GM12873 (cell line): ENCODE measurements at regions not wholly inside any gene's neighbourhood (a gene's known extent, or its start where the extent isn't known, plus 50 kb on each side); places are given as distances from the start of the nearest gene placed in this dataset.

Experiments
- CTCF ChIP-seq: IDR thresholded peaks from 2 replicates; pipeline ENCODE4 v1.5.1; 2012; ENCODE audit warnings: low read depth, mild to moderate bottlenecking, moderate library complexity, low read length, control low read depth; ENCODE audit not compliant: insufficient read depth; ENCODE audit errors: missing control alignments

GRCh38 chr5:88485531-88485930 lies 216.9 kb upstream of the TMEM161B start:
- TF ChIP-seq CTCF = no peak

GRCh38 chr5:88483964-88484672 lies 215.5 kb upstream of the TMEM161B start:
- no peak for TF ChIP-seq CTCF

- no peak for TF ChIP-seq CTCF
Observed at GRCh38 chr5:88480801-88481499, 212.3 kb upstream of the TMEM161B start.

- TF ChIP-seq CTCF = no peak
Observed at GRCh38 chr5:88480245-88480644, 211.6 kb upstream of the TMEM161B start.

GRCh38 chr5:88474574-88474973 lies 205.9 kb upstream of the TMEM161B start:
- no peak for TF ChIP-seq CTCF

- no peak for TF ChIP-seq CTCF
Observed at GRCh38 chr5:88470745-88471144, 202.1 kb upstream of the TMEM161B start.

- TF ChIP-seq CTCF = no peak
Observed at GRCh38 chr5:88459971-88460370, 191.3 kb upstream of the TMEM161B start.
